HFF-Myc (cell line): ENCODE measurements at regions not wholly inside any gene's neighbourhood (a gene's known extent, or its start where the extent isn't known, plus 50 kb on each side); places are given as distances from the start of the nearest gene placed in this dataset.

Experiments used
- DNase-seq: peaks from one replicate; pipeline ENCODE4 v3.0.0-alpha.2; 2011; ENCODE audit warnings: low read depth; ENCODE audit errors: extremely low read depth
- H3K4me3 ChIP-seq: replicated peaks from 2 replicates; pipeline ENCODE4 v1.5.1; 2011; ENCODE audit warnings: low read depth, mild to moderate bottlenecking, control low read depth, low read length
- CTCF ChIP-seq: IDR thresholded peaks from 2 replicates; pipeline ENCODE4 v1.5.1; 2012; ENCODE audit warnings: mild to moderate bottlenecking, low read depth, low read length, control low read depth; ENCODE audit errors: missing control alignments

GRCh38 chr1:98422816-98423215, 238.7 kb upstream of the SNX7 start:
- H3K4me3 ChIP-seq: no peak overlapping the region
- peak; percentile 66 for DNase-seq
- no peak for TF ChIP-seq CTCF

- no peak overlapping the region for H3K4me3 ChIP-seq
- no peak for DNase-seq
- no peak for TF ChIP-seq CTCF
Observed at GRCh38 chr1:98421085-98421435, 240.5 kb upstream of the SNX7 start.

GRCh38 chr1:98420376-98421084, 241.0 kb upstream of the SNX7 start:
- DNase-seq: no peak
- no peak overlapping the region for H3K4me3 ChIP-seq
- no peak for TF ChIP-seq CTCF

GRCh38 chr1:98417820-98418219, 243.7 kb upstream of the SNX7 start:
- H3K4me3 ChIP-seq: no peak overlapping the region
- DNase-seq: no peak
- TF ChIP-seq CTCF: no peak

- no peak for DNase-seq
Observed at GRCh38 chr1:98410082-98410481, 251.4 kb upstream of the SNX7 start.

GRCh38 chr1:98406352-98407088, 255.0 kb upstream of the SNX7 start:
- no peak overlapping the region for H3K4me3 ChIP-seq
- TF ChIP-seq CTCF: no peak
- DNase-seq: no peak

More at GRCh38 chr1:98410082-98410481, 251.4 kb upstream of the SNX7 start:
- no peak for TF ChIP-seq CTCF
- H3K4me3 ChIP-seq: no peak overlapping the region
